HG03135 (cell line): ENCODE measurements at regions not wholly inside any gene's neighbourhood (a gene's known extent, or its start where the extent isn't known, plus 50 kb on each side); places are given as distances from the start of the nearest gene placed in this dataset.
"Not testable (repeated sequence)": the region's sequence is repeated elsewhere in the genome, so short reads cannot be mapped to it uniquely, and the experiment has no call there.

Experiments
- ATAC-seq: cut with Tn5 transposase; IDR thresholded peaks from one replicate; pipeline ENCODE4 v1.9.1; 2021; ENCODE audit warnings: mild to moderate bottlenecking, moderate library complexity; ENCODE audit not compliant: unreplicated experiment

- ATAC-seq, result no peak
Measured at GRCh38 chr18:40249390-40250080, 1705.5 kb upstream of the PIK3C3 start.

- not testable (repeated sequence) for ATAC-seq
Measured at GRCh38 chr18:40245612-40246011, 1709.4 kb upstream of the PIK3C3 start.

- ATAC-seq, result no peak
Measured at GRCh38 chr18:40243607-40244006, 1711.4 kb upstream of the PIK3C3 start.

- no peak for ATAC-seq
Measured at GRCh38 chr18:40235836-40236235, 1719.2 kb upstream of the PIK3C3 start.

GRCh38 chr18:40235323-40235722 is 1719.7 kb upstream of the PIK3C3 start:
- ATAC-seq, result no peak

- ATAC-seq, result no peak
Measured at GRCh38 chr18:40233931-40234616, 1721.0 kb upstream of the PIK3C3 start.

- ATAC-seq, result no peak
Measured at GRCh38 chr18:40222776-40223175, 1732.3 kb upstream of the PIK3C3 start.

- ATAC-seq, result no peak
Measured at GRCh38 chr18:40216856-40217255, 1738.2 kb upstream of the PIK3C3 start.

- ATAC-seq, result no peak
Measured at GRCh38 chr18:40215979-40216378, 1739.1 kb upstream of the PIK3C3 start.

GRCh38 chr18:40210696-40211095 is 1744.3 kb upstream of the PIK3C3 start:
- no peak for ATAC-seq

GRCh38 chr18:40208958-40209357 is 1746.1 kb upstream of the PIK3C3 start:
- no peak for ATAC-seq

- ATAC-seq, result no peak
Measured at GRCh38 chr18:40197711-40198110, 1757.3 kb upstream of the PIK3C3 start.

GRCh38 chr18:40186677-40187076 is 1768.4 kb upstream of the PIK3C3 start:
- ATAC-seq, result no peak

- ATAC-seq, result no peak
Measured at GRCh38 chr18:40179729-40180461, 1775.1 kb upstream of the PIK3C3 start.

- no peak for ATAC-seq
Measured at GRCh38 chr18:40168026-40168425, 1787.0 kb upstream of the PIK3C3 start.

- ATAC-seq, result no peak
Measured at GRCh38 chr18:40163254-40163653, 1791.8 kb upstream of the PIK3C3 start.

GRCh38 chr18:40160361-40160760 is 1794.7 kb upstream of the PIK3C3 start:
- no peak for ATAC-seq

GRCh38 chr18:40159141-40160017 is 1795.7 kb upstream of the PIK3C3 start:
- ATAC-seq, result no peak

- no peak for ATAC-seq
Measured at GRCh38 chr18:40157120-40157519, 1797.9 kb upstream of the PIK3C3 start.

- ATAC-seq, result no peak
Measured at GRCh38 chr18:40152859-40153258, 1802.2 kb upstream of the PIK3C3 start.

GRCh38 chr18:40148960-40149359 is 1806.1 kb upstream of the PIK3C3 start:
- no peak for ATAC-seq
